Stimulated activated CD8-positive, alpha-beta memory T cell treated with anti-CD3 and anti-CD28 coated beads, Interleukin-15, amount 100 ng/mL, for 1 hour (primary cell): ENCODE measurements at regions not wholly inside any gene's neighbourhood (a gene's known extent, or its start where the extent isn't known, plus 50 kb on each side); places are given as distances from the start of the nearest gene placed in this dataset.
"Not testable (repeated sequence)": the region's sequence is repeated elsewhere in the genome, so short reads cannot be mapped to it uniquely, and the experiment has no call there.

ENCODE experiments used
- DNase-seq: peaks from one replicate; pipeline ENCODE4 v3.0.0-alpha.2; 2020; ENCODE audit warnings: low read depth

DNA sequence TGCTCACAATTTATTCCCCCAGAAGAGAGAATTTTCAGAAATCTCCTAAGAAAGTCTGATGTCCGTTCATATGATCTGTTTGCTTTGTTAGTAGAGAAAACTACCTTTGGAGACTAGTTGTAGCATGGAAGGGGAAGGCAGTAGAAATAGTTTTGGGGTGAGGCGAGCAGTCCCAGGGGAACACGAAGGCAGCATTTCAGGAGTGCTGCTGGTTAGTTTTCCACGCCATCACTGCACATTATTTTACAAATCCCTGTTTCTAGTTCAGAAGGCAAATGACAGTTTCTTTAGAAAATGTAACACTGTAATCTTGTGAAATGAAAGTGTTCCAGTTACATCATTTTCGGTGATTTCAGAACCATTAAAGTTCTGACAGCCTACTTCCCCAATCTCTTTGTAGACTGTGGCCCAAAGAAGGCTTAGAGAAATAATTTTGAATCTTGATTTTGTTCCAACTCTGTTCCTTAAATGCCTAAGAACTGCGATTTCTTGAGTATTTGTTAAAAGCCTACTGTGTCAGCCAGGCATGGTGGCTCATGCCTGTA lies 123.8 kb downstream of the LAT start:
- DNase-seq = not testable (repeated sequence)

- DNase-seq = no peak
These were observed 122.4 kb downstream of the LAT start for GRCh38 chr16:29107299-29107698.

GRCh38 chr16:29106259-29106908 lies 121.5 kb downstream of the LAT start:
- DNase-seq = not testable (repeated sequence)

- not testable (repeated sequence) for DNase-seq
These were observed 119.7 kb downstream of the LAT start for GRCh38 chr16:29104600-29104999.

DNA sequence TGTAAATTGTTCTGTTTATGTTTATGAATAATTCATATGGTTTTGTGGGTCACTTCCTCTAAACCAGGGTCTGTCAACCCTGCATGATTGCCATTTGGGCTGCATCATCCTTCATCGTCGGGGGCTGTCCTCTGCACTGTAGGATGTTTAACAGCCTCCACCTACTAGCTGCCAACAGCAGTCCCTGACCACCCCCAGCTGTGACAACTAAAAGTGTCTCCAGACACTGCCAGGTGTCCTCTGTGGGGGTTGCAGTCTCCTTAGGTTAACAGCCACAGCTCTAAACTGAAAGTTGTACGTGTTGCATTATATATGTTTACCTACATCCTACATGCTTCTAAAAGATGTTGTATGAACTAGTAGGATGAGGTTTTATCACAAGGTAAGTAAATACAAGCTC lies 113.1 kb downstream of the LAT start:
- not testable (repeated sequence) for DNase-seq

GRCh38 chr16:29094729-29095624 lies 110.1 kb downstream of the LAT start:
- not testable (repeated sequence) for DNase-seq

DNA sequence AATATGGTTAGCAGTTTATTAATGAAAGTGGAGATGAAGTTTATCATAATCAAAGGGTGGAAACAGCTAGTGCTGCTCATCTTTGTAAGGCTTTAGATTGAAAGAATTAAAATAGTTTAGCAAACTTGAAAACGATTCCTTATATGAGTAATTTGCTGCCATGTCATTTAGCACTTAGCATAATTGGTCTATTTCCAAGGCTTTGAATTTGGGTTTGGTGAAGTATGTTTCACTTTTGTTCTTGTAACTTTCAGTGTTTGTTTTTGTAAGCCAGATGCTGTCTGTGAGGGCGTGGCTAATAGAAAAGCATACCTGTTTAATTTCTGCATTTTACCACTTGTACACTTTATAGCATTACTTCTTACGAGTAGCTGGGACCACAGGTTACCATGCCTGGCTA lies 109.5 kb downstream of the LAT start:
- DNase-seq = not testable (repeated sequence)

- DNase-seq = not testable (repeated sequence)
These were observed 104.8 kb downstream of the LAT start for GRCh38 chr16:29089679-29090078.

- not testable (repeated sequence) for DNase-seq
These were observed 102.8 kb downstream of the LAT start for GRCh38 chr16:29087673-29088072.

GRCh38 chr16:29081829-29082639 lies 97.2 kb downstream of the LAT start:
- not testable (repeated sequence) for DNase-seq

DNA sequence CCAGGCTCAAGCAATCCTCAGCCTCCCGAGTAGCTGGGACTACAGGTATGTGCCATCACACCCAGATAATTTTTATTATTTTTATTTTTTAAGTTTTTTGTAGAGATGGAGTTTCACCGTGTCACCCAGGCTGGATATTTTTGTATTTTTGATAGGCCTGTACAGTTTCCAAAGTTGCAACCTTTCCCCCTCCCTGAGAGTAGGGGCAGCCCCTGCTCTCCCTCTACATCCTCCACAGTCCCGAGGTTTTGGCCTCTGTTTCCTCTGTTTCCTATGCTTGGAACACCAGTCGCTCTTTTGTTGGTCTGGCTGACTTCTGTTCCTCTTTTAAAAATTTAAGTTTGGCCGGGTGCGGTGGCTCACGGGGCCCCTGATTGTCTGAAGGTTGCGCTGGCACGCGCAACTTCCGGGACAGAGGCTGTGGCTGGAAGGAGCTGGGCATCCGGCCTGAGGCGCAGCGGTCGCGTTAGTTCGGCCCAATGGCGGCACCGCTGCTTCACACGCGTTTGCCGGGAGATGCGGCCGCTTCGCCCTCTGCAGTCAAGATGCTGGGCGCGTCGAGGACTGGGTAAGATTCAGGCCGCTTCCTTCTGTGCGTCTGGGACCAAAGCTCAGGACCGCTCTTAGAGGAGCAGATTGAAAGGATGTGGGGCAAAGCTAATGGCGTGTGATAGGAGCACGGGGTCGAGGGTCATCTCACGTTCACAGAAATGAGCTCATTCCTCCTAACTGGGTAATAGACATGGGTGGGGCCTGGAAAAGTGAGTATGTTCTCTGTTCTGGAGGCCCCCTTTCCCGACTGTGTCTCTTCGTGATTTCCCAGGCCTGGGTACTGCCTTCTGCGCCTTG lies 89.9 kb downstream of the LAT start:
- DNase-seq = not testable (repeated sequence)

DNA sequence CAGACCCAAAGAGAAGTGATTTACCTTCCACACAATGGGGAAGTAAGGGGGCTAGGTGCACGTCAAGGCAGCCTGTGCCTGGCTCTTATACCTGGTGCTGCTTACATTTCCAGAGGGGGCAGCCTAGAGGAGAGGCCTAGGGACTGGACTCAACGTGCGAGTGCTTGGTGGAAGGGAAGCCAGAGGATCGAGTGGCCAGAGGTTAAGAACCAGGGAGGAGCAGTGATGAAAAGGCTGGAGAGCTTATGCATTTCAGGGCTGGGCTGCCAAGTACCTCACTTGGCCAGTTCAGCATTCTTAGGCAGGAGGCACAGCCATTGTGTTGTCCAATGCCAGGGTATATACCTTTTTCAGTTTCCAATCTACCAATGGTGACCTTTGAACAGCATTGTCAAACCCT lies 77.4 kb downstream of the LAT start:
- DNase-seq = not testable (repeated sequence)

DNA sequence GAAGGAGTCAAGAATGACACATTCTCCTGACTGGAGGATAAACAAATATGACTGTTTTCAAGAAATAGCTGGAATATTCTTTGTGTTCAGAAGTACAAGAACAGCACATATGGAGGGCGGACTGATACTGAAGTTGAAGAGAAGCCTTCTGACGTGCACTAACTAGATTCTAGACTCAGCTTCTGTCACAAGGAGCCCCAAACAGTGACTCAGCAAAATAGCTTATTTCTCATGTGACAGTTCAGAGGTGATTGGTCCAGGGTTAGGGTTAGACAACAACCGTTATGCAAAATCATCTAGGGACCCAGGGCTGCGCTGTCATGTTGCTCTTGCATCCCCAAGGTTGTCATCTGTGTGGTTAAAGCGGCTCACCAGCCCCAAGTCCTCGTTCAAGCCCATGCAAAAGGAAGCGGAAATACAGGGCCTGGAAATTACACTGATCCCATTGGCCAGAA lies 76.6 kb downstream of the LAT start:
- DNase-seq = not testable (repeated sequence)

GRCh38 chr16:29060022-29060810 lies 75.4 kb downstream of the LAT start:
- not testable (repeated sequence) for DNase-seq

DNA sequence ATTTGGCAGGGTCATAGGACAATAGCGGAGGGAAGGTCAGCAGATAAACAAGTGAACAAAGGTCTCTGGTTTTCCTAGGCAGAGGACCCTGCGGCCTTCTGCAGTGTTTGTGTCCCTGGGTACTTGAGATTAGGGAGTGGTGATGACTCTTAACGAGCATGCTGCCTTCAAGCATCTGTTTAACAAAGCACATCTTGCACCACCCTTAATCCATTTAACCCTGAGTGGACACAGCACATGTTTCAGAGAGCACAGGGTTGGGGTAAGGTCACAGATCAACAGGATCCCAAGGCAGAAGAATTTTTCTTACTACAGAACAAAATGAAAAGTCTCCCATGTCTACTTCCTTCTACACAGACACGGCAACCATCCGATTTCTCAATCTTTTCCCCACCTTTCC lies 74.7 kb downstream of the LAT start:
- not testable (repeated sequence) for DNase-seq
